ENCODE measurements at regions not wholly inside any gene's neighbourhood (a gene's known extent, or its start where the extent isn't known, plus 50 kb on each side); places are given as distances from the start of the nearest gene placed in this dataset.
"Not testable (repeated sequence)": the region's sequence is repeated elsewhere in the genome, so short reads cannot be mapped to it uniquely, and the experiment has no call there.

GRCh38 chr12:60630796-60631195 lies 1035.0 kb downstream of the SLC16A7 start:
- no peak for DNase-seq (ENCODE audit: low read depth in 3 of 3, low spot score in 2 of 3)

DNA sequence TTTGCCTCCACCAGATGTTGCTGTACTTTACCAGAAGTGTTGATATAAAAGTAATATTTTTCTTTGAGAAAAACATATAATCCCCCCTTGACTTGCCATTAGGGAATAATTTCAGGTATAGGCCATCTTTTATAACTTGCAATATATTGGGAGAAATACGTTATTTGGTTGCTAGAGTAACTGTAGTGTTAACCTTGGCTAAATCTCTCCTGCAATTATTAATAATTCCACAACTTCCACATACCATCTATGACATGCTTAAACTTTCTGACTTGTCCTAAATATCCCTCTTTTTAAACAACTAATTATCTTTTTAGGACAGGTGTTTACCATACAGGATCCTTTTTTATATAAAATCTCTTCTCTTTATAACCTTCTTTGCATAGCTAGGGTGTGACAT lies 1048.2 kb downstream of the SLC16A7 start:
- DNase-seq (ENCODE audit: low read depth in 3 of 3, low spot score in 2 of 3) = no peak

- no peak for DNase-seq (ENCODE audit: low read depth in 3 of 3, low spot score in 2 of 3)
Observed at GRCh38 chr12:60666895-60667294, 1071.1 kb downstream of the SLC16A7 start.

DNA sequence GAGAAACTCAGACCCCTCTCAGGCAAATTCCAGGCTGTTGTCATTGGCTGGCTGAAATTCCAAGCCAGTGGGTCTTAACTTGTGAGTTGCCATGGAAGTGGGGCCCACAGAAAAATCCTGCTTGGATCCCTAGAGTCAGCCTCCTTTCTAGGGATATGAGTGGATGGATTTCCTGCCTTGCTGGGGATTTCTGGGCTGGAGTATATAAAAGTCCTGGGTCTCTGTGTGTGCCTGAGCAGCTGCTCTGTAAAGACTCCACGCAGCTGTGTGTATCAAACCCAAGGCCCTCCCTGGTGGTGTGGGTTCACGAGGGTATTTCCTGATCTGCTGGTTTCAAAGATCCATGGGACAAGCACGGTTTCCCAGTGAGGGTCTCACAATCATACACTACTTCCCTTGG lies 1077.1 kb downstream of the SLC16A7 start:
- no peak for DNase-seq (ENCODE audit: low read depth in 3 of 3, low spot score in 2 of 3)

DNA sequence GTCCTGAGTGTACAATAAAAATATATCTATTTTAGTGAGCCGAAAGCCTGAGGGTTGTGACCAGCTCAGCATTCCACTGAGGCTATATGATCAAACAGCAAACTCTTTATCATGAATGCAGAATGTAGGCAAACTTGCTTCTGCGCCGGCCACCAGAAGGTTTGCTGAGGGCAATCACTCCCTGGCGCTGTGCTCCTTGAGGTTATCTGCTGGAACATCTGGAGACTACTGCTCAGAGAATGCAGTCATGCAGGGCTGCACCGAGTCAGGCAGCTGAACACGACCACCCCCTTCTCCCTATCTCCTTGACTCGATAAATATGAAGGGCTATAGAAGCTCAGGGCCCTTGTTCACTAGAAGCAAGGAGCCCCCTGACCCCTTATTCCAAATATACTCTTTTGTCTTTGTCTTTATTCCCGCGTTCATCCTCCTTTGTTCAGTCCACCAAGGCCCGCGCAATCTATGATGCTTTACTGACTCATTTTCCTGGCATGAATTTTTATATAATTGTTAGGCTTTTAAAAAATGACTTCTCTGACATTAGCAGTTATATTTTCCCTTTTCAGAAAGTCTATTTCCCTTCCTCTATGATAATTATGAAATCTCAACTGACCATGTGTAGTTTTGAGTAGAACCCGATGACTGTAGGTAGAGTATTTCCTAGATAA lies 1089.3 kb downstream of the SLC16A7 start:
- DNase-seq (ENCODE audit: low read depth in 3 of 3, low spot score in 2 of 3) = no peak

DNA sequence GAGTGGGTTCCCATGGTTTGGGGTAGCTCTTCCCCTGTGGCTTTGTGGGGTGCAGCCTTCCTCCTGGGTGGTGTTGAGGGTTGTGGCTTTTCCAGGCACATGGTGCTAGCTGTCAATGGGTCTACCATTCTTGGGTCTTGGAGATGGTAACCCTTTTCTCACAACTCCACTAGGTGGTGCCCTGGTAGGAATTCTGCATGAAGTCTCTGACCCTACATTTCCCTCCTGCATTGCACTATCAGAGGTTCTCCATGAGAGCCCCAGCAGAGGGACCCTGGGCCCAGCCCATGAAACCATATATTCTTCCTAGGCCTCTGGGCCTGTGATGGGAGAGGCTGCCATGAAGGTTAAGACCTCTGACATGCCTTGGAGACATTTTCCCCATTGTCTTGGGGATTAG lies 1093.3 kb downstream of the SLC16A7 start:
- DNase-seq (ENCODE audit: low read depth in 3 of 3, low spot score in 2 of 3) = no peak

GRCh38 chr12:60693019-60693626 lies 1097.3 kb downstream of the SLC16A7 start:
- DNase-seq (ENCODE audit: low read depth in 3 of 3, low spot score in 2 of 3) = no peak

- DNase-seq (ENCODE audit: low read depth in 3 of 3, low spot score in 2 of 3) = no peak
Observed at GRCh38 chr12:60704171-60704914, 1108.5 kb downstream of the SLC16A7 start.

- DNase-seq (ENCODE audit: low read depth in 3 of 3, low spot score in 2 of 3) = no peak
Observed at GRCh38 chr12:60710246-60710645, 1114.4 kb downstream of the SLC16A7 start.

- no peak for DNase-seq (ENCODE audit: low read depth in 3 of 3, low spot score in 2 of 3)
Observed at GRCh38 chr12:60714141-60714900, 1118.5 kb downstream of the SLC16A7 start.

GRCh38 chr12:60724475-60724874 lies 1128.6 kb downstream of the SLC16A7 start:
- DNase-seq (ENCODE audit: low read depth in 3 of 3, low spot score in 2 of 3) = no peak

DNA sequence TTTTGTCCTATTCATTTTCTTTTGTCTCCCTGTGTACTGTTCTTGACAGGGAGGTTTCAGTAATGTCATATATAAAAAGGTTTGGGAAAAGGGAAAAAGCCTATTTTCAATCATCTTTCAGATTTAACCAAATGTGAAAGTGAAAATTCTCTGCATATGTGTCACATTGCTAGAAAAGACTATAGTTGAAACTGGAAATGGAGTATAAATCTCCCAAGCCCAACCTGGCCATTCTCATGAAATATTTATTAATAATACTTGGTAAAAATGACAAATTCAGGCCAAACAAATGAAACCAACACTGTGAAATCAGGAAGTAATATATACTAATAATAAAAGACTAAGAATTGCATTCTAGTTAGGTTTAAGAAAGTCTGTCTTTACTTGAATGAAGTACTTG lies 1129.2 kb downstream of the SLC16A7 start:
- no peak for DNase-seq (ENCODE audit: low read depth in 3 of 3, low spot score in 2 of 3)

GRCh38 chr12:60752589-60752988 lies 1156.8 kb downstream of the SLC16A7 start:
- DNase-seq (ENCODE audit: low read depth in 3 of 3, low spot score in 2 of 3) = no peak

DNA sequence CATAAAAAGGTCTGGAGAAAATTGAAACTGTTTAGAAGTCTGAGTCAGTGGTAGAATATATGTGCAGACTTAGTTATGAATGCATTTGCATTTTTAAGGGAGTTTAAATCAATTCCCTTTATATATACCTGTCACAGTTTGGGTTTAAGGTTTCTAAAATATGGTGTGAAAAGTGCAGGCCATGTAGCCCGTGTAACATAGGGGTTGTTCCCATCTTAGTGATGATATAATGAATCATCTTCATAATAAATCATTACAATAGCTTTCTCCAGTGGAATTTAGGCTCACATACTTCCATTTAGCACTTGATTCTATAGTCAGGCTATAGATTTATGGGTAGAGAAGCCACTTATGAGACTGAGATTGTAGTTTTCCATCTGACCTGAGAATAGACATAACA lies 1162.4 kb downstream of the SLC16A7 start:
- no peak for DNase-seq (ENCODE audit: low read depth in 3 of 3, low spot score in 2 of 3)

- DNase-seq (ENCODE audit: low read depth in 3 of 3, low spot score in 2 of 3) = no peak
Observed at GRCh38 chr12:60760965-60761364, 1165.1 kb downstream of the SLC16A7 start.

GRCh38 chr12:60801166-60801565 lies 1205.3 kb downstream of the SLC16A7 start:
- DNase-seq (ENCODE audit: low read depth in 3 of 3, low spot score in 2 of 3) = not testable (repeated sequence)

DNA sequence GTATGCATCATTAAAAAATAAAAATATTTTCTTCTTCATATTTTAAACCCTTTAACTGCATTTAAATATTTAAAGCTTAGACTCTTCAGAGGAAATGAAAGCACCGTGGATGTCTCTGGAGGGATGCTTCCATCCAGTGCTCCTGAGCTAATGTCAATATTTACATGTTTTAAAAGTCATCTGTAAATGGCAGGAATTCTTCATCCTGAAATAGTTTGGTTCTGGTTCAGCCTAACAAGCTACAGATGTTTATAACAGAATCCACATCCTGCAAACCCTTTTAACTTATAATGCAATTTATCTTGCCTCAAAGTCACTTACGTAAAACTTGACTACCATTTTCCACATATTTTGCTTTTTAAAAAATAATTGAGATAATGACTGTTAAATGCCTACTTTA lies 1207.3 kb downstream of the SLC16A7 start:
- DNase-seq (ENCODE audit: low read depth in 3 of 3, low spot score in 2 of 3) = no peak

- no peak for DNase-seq (ENCODE audit: low read depth in 3 of 3, low spot score in 2 of 3)
Observed at GRCh38 chr12:60805364-60805763, 1209.5 kb downstream of the SLC16A7 start.

GRCh38 chr12:60819794-60820193 lies 1224.0 kb downstream of the SLC16A7 start:
- DNase-seq (ENCODE audit: low read depth in 3 of 3, low spot score in 2 of 3) = no peak

- DNase-seq (ENCODE audit: low read depth in 3 of 3, low spot score in 2 of 3) = no peak
Observed at GRCh38 chr12:60822580-60822979, 1226.8 kb downstream of the SLC16A7 start.

- DNase-seq (ENCODE audit: low read depth in 3 of 3, low spot score in 2 of 3) = no peak
Observed at GRCh38 chr12:60830381-60830780, 1234.6 kb downstream of the SLC16A7 start.

Measured in right renal cortex interstitium (tissue), 3 donors.